SK-N-SH (cell line): ENCODE measurements at regions not wholly inside any gene's neighbourhood (a gene's known extent, or its start where the extent isn't known, plus 50 kb on each side); places are given as distances from the start of the nearest gene placed in this dataset.
A peak's percentile ranks its signal among the peaks of the same experiment; 100 is the strongest.

ENCODE experiments used
- CTCF ChIA-PET: fragments of 300-600, 350-600 bp; formaldehyde crosslinking; extraction: SDS; loops from one replicate; lab custom pipeline; 2021; lab: Yijun Ruan, JAX
- POLR2A ChIA-PET: fragments of 350-600 bp; sonication (Branson Sonifier 250); formaldehyde crosslinking; extraction: SDS; loops from one replicate; lab custom pipeline; 2020; ENCODE audit warnings: antibody characterized with exemption, inconsistent platforms; lab: Yijun Ruan, JAX
- DNase-seq: peaks from one replicate; pipeline ENCODE4 v3.0.0; 2012
- H2AFZ ChIP-seq: fragments of 200-600 bp; sonication (generic); 2 replicates; pipeline ENCODE4 v1.8.1; 2016; ENCODE audit warnings: antibody characterized with exemption, mild to moderate bottlenecking, low read depth
- H3F3A ChIP-seq: fragments of 200-600 bp; sonication (generic); replicated peaks from 2 replicates; pipeline ENCODE3; 2016; ENCODE audit warnings: antibody characterized with exemption, mild to moderate bottlenecking; ENCODE audit not compliant: insufficient read depth
- H3K27ac ChIP-seq, 2 experiments: fragments of 200-500 bp in 1 of 2; fragments of 200-600 bp in 1 of 2; sonication (Bioruptor generic) in 1 of 2; sonication (generic), shearing (Covaris generic) in 1 of 2; 2 replicates each; pipeline versions ENCODE4 v1.5.1 to v1.6.1; 2014 to 2016; ENCODE audit warnings: low read depth in 2 of 2, inconsistent platforms in 1 of 2, low read length in 1 of 2, mild to moderate bottlenecking in 1 of 2, mixed read lengths in 1 of 2
- H3K27me3 ChIP-seq: fragments of 200-600 bp; sonication (generic), shearing (Covaris generic); 2 replicates; pipeline ENCODE4 v1.6.1; 2016; ENCODE audit warnings: mixed run types; ENCODE audit not compliant: insufficient read depth
- H3K36me3 ChIP-seq, 2 experiments: fragments of 200-500 bp in 1 of 2; fragments of 200-600 bp in 1 of 2; sonication (Bioruptor generic) in 1 of 2; sonication (generic) in 1 of 2; replicated peaks in 1 of 2; 2 replicates each; pipeline versions ENCODE3 to v1.5.1; 2014 to 2016; ENCODE audit warnings: low read length in 1 of 2, mild to moderate bottlenecking in 1 of 2; ENCODE audit not compliant: insufficient read depth in 2 of 2, control insufficient read depth in 1 of 2
- H3K4me1 ChIP-seq, 2 experiments: fragments of 200-500 bp in 1 of 2; fragments of 200-600 bp in 1 of 2; sonication (Bioruptor generic) in 1 of 2; sonication (generic), shearing (Covaris generic) in 1 of 2; 2 replicates each; pipeline versions ENCODE4 v1.5.1 to v1.6.1; 2014 to 2016; ENCODE audit warnings: low read depth in 1 of 2, low read length in 1 of 2, mixed run types in 1 of 2; ENCODE audit not compliant: insufficient read depth in 2 of 2, control insufficient read depth in 1 of 2
- H3K4me2 ChIP-seq: fragments of 200-600 bp; sonication (generic), shearing (Covaris generic); 2 replicates; pipeline ENCODE4 v1.6.1; 2017; ENCODE audit warnings: mixed run types
- H3K4me3 ChIP-seq, 2 experiments: fragments of 200-500 bp in 1 of 2; fragments of 200-600 bp in 1 of 2; sonication (Bioruptor generic) in 1 of 2; sonication (generic), shearing (Covaris generic) in 1 of 2; 2 replicates each; pipeline versions ENCODE4 v1.5.1 to v1.8.1; 2014 to 2016; ENCODE audit warnings: low read depth in 2 of 2, inconsistent platforms in 1 of 2, low read length in 1 of 2, mild to moderate bottlenecking in 1 of 2, mixed read lengths in 1 of 2, moderate library complexity in 1 of 2
- H3K79me2 ChIP-seq: fragments of 200-600 bp; sonication (generic); 2 replicates; pipeline ENCODE4 v1.8.1; 2017; ENCODE audit warnings: mild to moderate bottlenecking; ENCODE audit not compliant: insufficient read depth
- H3K9ac ChIP-seq: fragments of 200-600 bp; sonication (generic); 2 replicates; pipeline ENCODE4 v1.6.1; 2017; ENCODE audit warnings: mixed run types
- H3K9me2 ChIP-seq: fragments of 200-600 bp; sonication (generic); 2 replicates; pipeline ENCODE4 v1.6.1; 2017; ENCODE audit warnings: mixed run types
- H3K9me3 ChIP-seq: fragments of 200-600 bp; sonication (generic); 2 replicates; pipeline ENCODE4 v1.6.1; 2017; ENCODE audit warnings: mixed run types, mild to moderate bottlenecking, moderate library complexity
- H4K20me1 ChIP-seq: fragments of 200-600 bp; sonication (generic); 2 replicates; pipeline ENCODE4 v1.6.1; 2017; ENCODE audit warnings: mild to moderate bottlenecking, mixed run types; ENCODE audit not compliant: insufficient read depth
- CHD2 ChIP-seq: fragments of 150-350 bp; IDR thresholded peaks from 2 replicates; pipeline ENCODE4 v1.6.1; 2018; ENCODE audit warnings: low read length; ENCODE audit not compliant: partially characterized antibody
- EZH2phosphoT487 ChIP-seq: fragments of 200-600 bp; sonication (generic); IDR thresholded peaks from 2 replicates; pipeline ENCODE4 v1.6.1; 2017; ENCODE audit warnings: low read depth, mixed run types, mild to moderate bottlenecking, antibody characterized with exemption, moderate library complexity, borderline replicate concordance
- IRF3 ChIP-seq: fragments of 150-350 bp; IDR thresholded peaks from 2 replicates; pipeline ENCODE4 v1.6.1; 2016; ENCODE audit warnings: mild to moderate bottlenecking, low read depth, low read length
- JUND ChIP-seq: IDR thresholded peaks from 2 replicates; pipeline ENCODE4 v1.4.0; 2012
- MEF2A ChIP-seq: IDR thresholded peaks from 2 replicates; pipeline ENCODE4 v1.4.0; 2012; ENCODE audit warnings: low read depth, borderline replicate concordance
- NFIC ChIP-seq: IDR thresholded peaks from 2 replicates; pipeline ENCODE4 v1.4.0; 2012; ENCODE audit warnings: borderline replicate concordance
- PBX3 ChIP-seq: IDR thresholded peaks from 2 replicates; pipeline ENCODE4; 2012
- POLR2AphosphoS5 ChIP-seq: IDR thresholded peaks from 2 replicates; pipeline ENCODE4 v1.6.1; 2012; ENCODE audit warnings: low read depth, low read length
- RCOR1 ChIP-seq: fragments of 150-350 bp; IDR thresholded peaks from 2 replicates; pipeline ENCODE4 v1.6.1; 2017; ENCODE audit warnings: antibody characterized with exemption, low read length
- RFX5 ChIP-seq: IDR thresholded peaks from 2 replicates; pipeline ENCODE4 v1.6.1; 2012; ENCODE audit warnings: mild to moderate bottlenecking, improper control_type of control experiment, low read length
- SIN3A ChIP-seq: IDR thresholded peaks from 2 replicates; pipeline ENCODE4 v1.6.1; 2012; ENCODE audit warnings: low read depth, mild to moderate bottlenecking, low read length, moderate library complexity, borderline replicate concordance
- TAF1 ChIP-seq: IDR thresholded peaks from 2 replicates; pipeline ENCODE4 v1.6.1; 2012; ENCODE audit warnings: low read depth, mild to moderate bottlenecking, low read length, moderate library complexity, borderline replicate concordance
- TCF12 ChIP-seq: IDR thresholded peaks from 2 replicates; pipeline ENCODE4 v1.4.0; 2012
- ZBTB33 ChIP-seq: IDR thresholded peaks from 2 replicates; pipeline ENCODE4 v1.4.0; 2012; ENCODE audit warnings: low read depth, borderline replicate concordance
- WGBS: methylation state at CpG from one replicate; pipeline ENCODE4 v1.1.6; 2017; ENCODE audit warnings: low lambda C conversion rate; 5-methylcytosine and 5-hydroxymethylcytosine counted together

GRCh38 chr12:105759149-105759548, 379.6 kb downstream of the NUAK1 start:
- Histone ChIP-seq H2AFZ (no peak overlapping the region), H3K4me1 (peaks cover 0 to 8% of the 10 kb centered on the region in 2 experiments; a peak in 1 of 4 replicates), H3K79me2 (no peaks in the 10 kb centered on the region), H3K4me2 (no peak overlapping the region), H3K27ac (no peak overlapping the region), H3K36me3 (no peaks in the 10 kb centered on the region), H3K27me3 (no peaks in the 10 kb centered on the region), H3K4me3 (no peak overlapping the region), H3F3A (peaks cover 13% of the 10 kb centered on the region), H3K9ac (no peak overlapping the region), H3K9me3 (no peaks in the 10 kb centered on the region), H4K20me1 (no peaks in the 10 kb centered on the region), H3K9me2 (no peaks in the 10 kb centered on the region)
- WGBS: 61% methylated on average over 5 of the region's 5 CpGs
- no peak for TF ChIP-seq POLR2AphosphoS5
- no peak for TF ChIP-seq NFIC
- no peak for TF ChIP-seq EZH2phosphoT487
- TF ChIP-seq PBX3: no peak
- TF ChIP-seq ZBTB33: no peak
- TF ChIP-seq RFX5: no peak
- no peak for TF ChIP-seq IRF3
- TF ChIP-seq TAF1: no peak
- TF ChIP-seq JUND: no peak
- no peak for TF ChIP-seq RCOR1
- TF ChIP-seq CHD2: no peak
- TF ChIP-seq SIN3A: no peak
- no peak for TF ChIP-seq TCF12
- no peak for DNase-seq
- POLR2A ChIA-PET: no interaction called here
- CTCF ChIA-PET: no interaction called here

- TF ChIP-seq NFIC (peak; percentile 36; the same call in 1 of the 2 replicates), MEF2A (0 out of 2 replicates have a peak, but pooled peaks have one; percentile 14), ZBTB33 (no peak)
- H3K4me2 ChIP-seq: 0 out of 2 replicates have a peak overlapping the region, but pooled peaks have one; percentile 3
- H3K27ac ChIP-seq: peak overlapping the region in 1 of 2 experiments; percentile 7; a peak in 2 of 4 replicates
- H3K9me2 ChIP-seq: no peaks in the 10 kb centered on the region
- H4K20me1 ChIP-seq: no peaks in the 10 kb centered on the region
- DNase-seq: no peak
- H3K9ac ChIP-seq: no peak overlapping the region
- H3K4me1 ChIP-seq: peaks cover 0 to 8% of the 10 kb centered on the region in 2 experiments; a peak in 1 of 4 replicates
- no peaks in the 10 kb centered on the region for H3K36me3 ChIP-seq
- H3K27me3 ChIP-seq: no peaks in the 10 kb centered on the region
- peaks cover 13% of the 10 kb centered on the region for H3F3A ChIP-seq
- ChIA-PET POLR2A (no interaction called here), CTCF (no interaction called here)
- no peaks in the 10 kb centered on the region for H3K79me2 ChIP-seq
- no peaks in the 10 kb centered on the region for H3K9me3 ChIP-seq
- no peak overlapping the region for H3K4me3 ChIP-seq
- WGBS: 11% methylated on average over 1 of the region's 1 CpG
- no peak overlapping the region for H2AFZ ChIP-seq
Observed at GRCh38 chr12:105761075-105761474, 377.7 kb downstream of the NUAK1 start.
